Transverse colon (tissue), 4 donors: ENCODE measurements at regions not wholly inside any gene's neighbourhood (a gene's known extent, or its start where the extent isn't known, plus 50 kb on each side); places are given as distances from the start of the nearest gene placed in this dataset.

Experiments
- EP300 ChIP-seq: sonication (generic); formaldehyde crosslinking; IDR thresholded peaks from one replicate; pipeline ENCODE4 v1.6.1; 2017; ENCODE audit warnings: antibody characterized with exemption, low read depth
- POLR2A ChIP-seq: fragments of 450-650 bp; IDR thresholded peaks from one replicate; pipeline ENCODE4 v1.6.1; 2016; ENCODE audit warnings: antibody characterized with exemption, mild to moderate bottlenecking, moderate library complexity
- POLR2AphosphoS5 ChIP-seq, 3 donors: sonication (generic); formaldehyde crosslinking; IDR thresholded peaks; one replicate each; pipeline ENCODE4 v1.6.1; 2016; ENCODE audit warnings: antibody characterized with exemption in 3 of 3
- TF ChIP-seq, protein P1 (sequence below), 5 experiments: fragments of 200-600 bp in 3 of 5; fragments of 450-650 bp in 2 of 5; sonication (generic) in 3 of 5; IDR thresholded peaks; 1 replicate in 2 of 5; 2 replicates in 3 of 5; pipeline ENCODE4 v1.5.1; 2016 to 2017; ENCODE audit warnings: antibody characterized with exemption in 5 of 5, inconsistent platforms in 3 of 5, mild to moderate bottlenecking in 2 of 5, moderate library complexity in 1 of 5

DNA sequence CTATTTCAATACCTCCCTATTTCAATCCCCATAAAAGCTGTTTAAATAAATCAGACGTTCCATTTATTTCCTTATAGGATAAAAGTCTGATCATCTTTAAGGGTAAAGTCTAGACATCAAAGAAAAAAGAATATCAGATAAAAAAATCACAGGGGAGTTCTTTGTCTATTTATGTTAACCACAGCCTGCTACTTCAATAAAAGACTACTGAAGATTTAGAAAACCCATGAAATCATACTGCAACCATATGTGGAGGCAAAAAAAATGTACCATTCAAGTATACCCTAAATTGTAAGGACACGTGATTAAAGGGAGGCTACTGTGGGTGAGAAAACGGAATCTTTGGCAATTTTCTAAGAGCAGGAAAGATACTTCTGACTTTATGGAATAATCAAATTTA lies 108.2 kb upstream of the TNFSF4 start:
- TF ChIP-seq, protein P1, sequence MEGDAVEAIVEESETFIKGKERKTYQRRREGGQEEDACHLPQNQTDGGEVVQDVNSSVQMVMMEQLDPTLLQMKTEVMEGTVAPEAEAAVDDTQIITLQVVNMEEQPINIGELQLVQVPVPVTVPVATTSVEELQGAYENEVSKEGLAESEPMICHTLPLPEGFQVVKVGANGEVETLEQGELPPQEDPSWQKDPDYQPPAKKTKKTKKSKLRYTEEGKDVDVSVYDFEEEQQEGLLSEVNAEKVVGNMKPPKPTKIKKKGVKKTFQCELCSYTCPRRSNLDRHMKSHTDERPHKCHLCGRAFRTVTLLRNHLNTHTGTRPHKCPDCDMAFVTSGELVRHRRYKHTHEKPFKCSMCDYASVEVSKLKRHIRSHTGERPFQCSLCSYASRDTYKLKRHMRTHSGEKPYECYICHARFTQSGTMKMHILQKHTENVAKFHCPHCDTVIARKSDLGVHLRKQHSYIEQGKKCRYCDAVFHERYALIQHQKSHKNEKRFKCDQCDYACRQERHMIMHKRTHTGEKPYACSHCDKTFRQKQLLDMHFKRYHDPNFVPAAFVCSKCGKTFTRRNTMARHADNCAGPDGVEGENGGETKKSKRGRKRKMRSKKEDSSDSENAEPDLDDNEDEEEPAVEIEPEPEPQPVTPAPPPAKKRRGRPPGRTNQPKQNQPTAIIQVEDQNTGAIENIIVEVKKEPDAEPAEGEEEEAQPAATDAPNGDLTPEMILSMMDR (IDR thresholded peaks at IDR 0.05), result no peak
- no peak for TF ChIP-seq POLR2A
- TF ChIP-seq EP300, result no peak
- no peak for TF ChIP-seq POLR2AphosphoS5 (IDR thresholded peaks at IDR 0.05)
